IMR-90 (cell line): ENCODE measurements at regions not wholly inside any gene's neighbourhood (a gene's known extent, or its start where the extent isn't known, plus 50 kb on each side); places are given as distances from the start of the nearest gene placed in this dataset.
A peak's percentile ranks its signal among the peaks of the same experiment; 100 is the strongest.

Source experiments
- ATAC-seq: fragments of 200-7000 bp; cut with Tn5 transposase; 2 replicates; pipeline ENCODE4 v1.9.1; 2020; ENCODE audit warnings: low read depth, mild to moderate bottlenecking, moderate library complexity
- BruUV-seq: library from RNA; stranded (reverse); fragments of 400-500 nt; replicated peaks from 2 replicates; lab custom pipeline; 2021; lab: Mats Ljungman, UMichigan
- CTCF ChIA-PET: fragments of 300-600 bp; formaldehyde crosslinking; extraction: SDS; loops from one replicate; lab custom pipeline; 2021; ENCODE audit warnings: antibody characterized with exemption; lab: Yijun Ruan, JAX
- POLR2A ChIA-PET: fragments of 300-600 bp; sonication (Branson Sonifier 250); formaldehyde crosslinking; loops from one replicate; lab custom pipeline; 2022; ENCODE audit warnings: antibody characterized with exemption; ENCODE audit not compliant: unreplicated experiment; lab: Charles Lee
- DNase-seq: peaks from one replicate; pipeline ENCODE4 v3.0.0; 2013
- H2AFZ ChIP-seq: replicated peaks from 2 replicates; pipeline ENCODE3; 2013; ENCODE audit warnings: low read length, mild to moderate bottlenecking; ENCODE audit not compliant: poor library complexity
- H2AK5ac ChIP-seq: 2 replicates; pipeline ENCODE4 v1.6.1; 2013; ENCODE audit warnings: low read depth, low read length, inconsistent platforms
- H2AK9ac ChIP-seq: replicated peaks from 2 replicates; pipeline ENCODE3; 2013; ENCODE audit warnings: mild to moderate bottlenecking, low read depth, low read length, moderate library complexity; ENCODE audit not compliant: poor library complexity
- H2BK120ac ChIP-seq: 2 replicates; pipeline ENCODE4 v1.6.1; 2013; ENCODE audit warnings: low read depth, low read length, inconsistent platforms
- H2BK15ac ChIP-seq: 3 replicates; pipeline ENCODE4 v1.6.1; 2013; ENCODE audit warnings: low read depth, low read length, inconsistent platforms
- H2BK20ac ChIP-seq: 2 replicates; pipeline ENCODE4 v1.6.1; 2013; ENCODE audit warnings: low read depth, mild to moderate bottlenecking, inconsistent platforms, low read length, moderate library complexity
- H2BK5ac ChIP-seq: 2 replicates; pipeline ENCODE4 v1.6.1; 2013; ENCODE audit warnings: mild to moderate bottlenecking, low read depth, low read length, inconsistent platforms; ENCODE audit not compliant: poor library complexity, severe bottlenecking
- H3K14ac ChIP-seq: replicated peaks from 2 replicates; pipeline ENCODE4 v1.6.1; 2013; ENCODE audit warnings: low read depth, low read length, inconsistent platforms
- H3K18ac ChIP-seq: 2 replicates; pipeline ENCODE4 v1.6.1; 2013; ENCODE audit warnings: low read depth, low read length, control low read depth
- H3K23ac ChIP-seq: 2 replicates; pipeline ENCODE4 v1.6.1; 2013; ENCODE audit warnings: low read depth, low read length, inconsistent platforms
- H3K27ac ChIP-seq: 2 replicates; pipeline ENCODE4 v1.5.1; 2013; ENCODE audit warnings: mild to moderate bottlenecking, control low read depth, low read length; ENCODE audit not compliant: insufficient read depth
- H3K27me3 ChIP-seq: 2 replicates; pipeline ENCODE4 v1.6.1; 2013; ENCODE audit warnings: low read length; ENCODE audit not compliant: control insufficient read depth, insufficient read depth
- H3K36me3 ChIP-seq: 2 replicates; pipeline ENCODE4 v1.6.1; 2013; ENCODE audit warnings: low read length, mixed read lengths; ENCODE audit not compliant: control insufficient read depth, insufficient read depth
- H3K4ac ChIP-seq: 2 replicates; pipeline ENCODE4 v1.6.1; 2013; ENCODE audit warnings: low read depth, low read length, inconsistent platforms
- H3K4me1 ChIP-seq: 2 replicates; pipeline ENCODE4 v1.6.1; 2013; ENCODE audit warnings: low read length, mixed read lengths; ENCODE audit not compliant: control insufficient read depth, insufficient read depth
- H3K4me2 ChIP-seq: 2 replicates; pipeline ENCODE4 v1.6.1; 2013; ENCODE audit warnings: low read depth, mild to moderate bottlenecking, control low read depth, low read length, moderate library complexity
- H3K4me3 ChIP-seq: 2 replicates; pipeline ENCODE4 v1.5.1; 2013; ENCODE audit warnings: low read depth, mild to moderate bottlenecking, control low read depth, low read length, moderate library complexity; ENCODE audit not compliant: insufficient read depth
- H3K56ac ChIP-seq: 2 replicates; pipeline ENCODE4 v1.6.1; 2013; ENCODE audit warnings: low read length, inconsistent platforms; ENCODE audit not compliant: insufficient read depth; ENCODE audit errors: extremely low read depth
- H3K79me1 ChIP-seq, 2 experiments: 2 replicates each; pipeline ENCODE4 v1.6.1; 2013; ENCODE audit warnings: low read length in 2 of 2, inconsistent platforms in 1 of 2, low read depth in 1 of 2
- H3K9ac ChIP-seq: 2 replicates; pipeline ENCODE4 v1.6.1; 2013; ENCODE audit warnings: low read depth, low read length, control low read depth
- H3K9me1 ChIP-seq: 2 replicates; pipeline ENCODE4 v1.6.1; 2013; ENCODE audit warnings: low read length, inconsistent platforms; ENCODE audit not compliant: insufficient read depth
- H3K9me3 ChIP-seq: 2 replicates; pipeline ENCODE4 v1.6.1; 2013; ENCODE audit warnings: low read length; ENCODE audit not compliant: control insufficient read depth, insufficient read depth
- H4K20me1 ChIP-seq: 2 replicates; pipeline ENCODE4 v1.6.1; 2013; ENCODE audit warnings: low read length, inconsistent platforms; ENCODE audit not compliant: insufficient read depth
- H4K5ac ChIP-seq: 2 replicates; pipeline ENCODE4 v1.6.1; 2013; ENCODE audit warnings: mild to moderate bottlenecking, low read depth, low read length, control low read depth
- H4K8ac ChIP-seq, 2 experiments: 2 replicates each; pipeline ENCODE4 v1.6.1; 2013; ENCODE audit warnings: low read depth in 2 of 2, low read length in 2 of 2, control low read depth in 1 of 2, inconsistent platforms in 1 of 2
- H4K91ac ChIP-seq: 2 replicates; pipeline ENCODE4 v1.6.1; 2013; ENCODE audit warnings: low read depth, low read length, inconsistent platforms; ENCODE audit not compliant: insufficient read depth
- MAZ ChIP-seq: IDR thresholded peaks from 2 replicates; pipeline ENCODE4 v1.6.1; 2012; ENCODE audit warnings: low read depth, mild to moderate bottlenecking, low read length, improper control_type of control experiment, moderate library complexity, borderline replicate concordance
- RAD21 ChIP-seq: IDR thresholded peaks from 2 replicates; pipeline ENCODE4 v1.6.1; 2012; ENCODE audit warnings: low read length, improper control_type of control experiment
- SMC3 ChIP-seq: fragments of 150-350 bp; IDR thresholded peaks from 2 replicates; pipeline ENCODE4 v1.6.1; 2016; ENCODE audit warnings: low read depth, mild to moderate bottlenecking, antibody characterized with exemption, low read length, moderate library complexity
- WGBS, 2 experiments: methylation state at CpG; one replicate each; pipeline versions ENCODE4 v1.1.5 to v1.1.7; 2013; ENCODE audit warnings: missing lambda C conversion rate in 2 of 2; ENCODE audit not compliant: insufficient read length in 1 of 2; ENCODE audit errors: extremely low coverage in 2 of 2; 5-methylcytosine and 5-hydroxymethylcytosine counted together
- dilution Hi-C: fragments of 300-500 bp; cut with HindIII; formaldehyde crosslinking; loops from one replicate; pipeline ENCODE4 v1.14.3; 2018; ENCODE audit warnings: low sequenced_read_pairs; ENCODE audit not compliant: unreplicated experiment
- in situ Hi-C: fragments of 300-500 bp; cut with MboI; formaldehyde crosslinking; loops from 3 replicates; pipeline ENCODE4 v1.14.3; 2019; ENCODE audit warnings: low sequenced_read_pairs, inconsistent platforms, mixed read lengths
- intact Hi-C: fragments of 100-400 bp; cut with micrococcal nuclease; formaldehyde crosslinking; loops from 2 replicates; pipeline ENCODE4 v1.10.0; 2022
- TF ChIP-seq, protein P1 (sequence below): conservative IDR thresholded peaks from 2 replicates; pipeline ENCODE4 v1.5.1; 2012; ENCODE audit warnings: mild to moderate bottlenecking, low read depth, low read length, improper control_type of control experiment

DNA sequence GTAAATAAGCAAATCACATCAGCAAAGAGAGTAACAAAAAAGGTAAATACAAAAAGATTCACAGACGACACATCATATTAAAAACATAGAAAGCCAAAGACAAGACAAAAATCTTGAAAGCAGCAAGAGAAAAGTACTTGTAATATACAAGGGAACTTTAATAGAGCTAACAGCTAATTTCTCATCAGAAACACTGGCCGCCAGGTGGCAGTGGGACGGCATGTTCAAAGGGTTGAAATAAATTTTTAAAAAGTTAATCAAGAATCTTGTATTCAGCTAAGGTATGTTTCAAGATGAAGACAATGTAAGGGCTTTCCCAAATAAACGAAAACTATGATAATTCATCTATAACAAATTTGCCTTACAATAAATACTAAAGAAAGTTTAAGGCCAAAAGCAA lies 358.1 kb downstream of the LRRIQ3 start:
- no peaks in the 10 kb centered on the region for H3K9me1 ChIP-seq
- no peak overlapping the region for H2BK15ac ChIP-seq
- TF ChIP-seq MAZ: no peak
- peak; percentile 49 for TF ChIP-seq RAD21
- TF ChIP-seq, protein P1, sequence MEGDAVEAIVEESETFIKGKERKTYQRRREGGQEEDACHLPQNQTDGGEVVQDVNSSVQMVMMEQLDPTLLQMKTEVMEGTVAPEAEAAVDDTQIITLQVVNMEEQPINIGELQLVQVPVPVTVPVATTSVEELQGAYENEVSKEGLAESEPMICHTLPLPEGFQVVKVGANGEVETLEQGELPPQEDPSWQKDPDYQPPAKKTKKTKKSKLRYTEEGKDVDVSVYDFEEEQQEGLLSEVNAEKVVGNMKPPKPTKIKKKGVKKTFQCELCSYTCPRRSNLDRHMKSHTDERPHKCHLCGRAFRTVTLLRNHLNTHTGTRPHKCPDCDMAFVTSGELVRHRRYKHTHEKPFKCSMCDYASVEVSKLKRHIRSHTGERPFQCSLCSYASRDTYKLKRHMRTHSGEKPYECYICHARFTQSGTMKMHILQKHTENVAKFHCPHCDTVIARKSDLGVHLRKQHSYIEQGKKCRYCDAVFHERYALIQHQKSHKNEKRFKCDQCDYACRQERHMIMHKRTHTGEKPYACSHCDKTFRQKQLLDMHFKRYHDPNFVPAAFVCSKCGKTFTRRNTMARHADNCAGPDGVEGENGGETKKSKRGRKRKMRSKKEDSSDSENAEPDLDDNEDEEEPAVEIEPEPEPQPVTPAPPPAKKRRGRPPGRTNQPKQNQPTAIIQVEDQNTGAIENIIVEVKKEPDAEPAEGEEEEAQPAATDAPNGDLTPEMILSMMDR: peak; percentile 39
- peak; percentile 49 for TF ChIP-seq SMC3
- no peak for DNase-seq
- no peak overlapping the region for H3K56ac ChIP-seq
- H3K36me3 ChIP-seq: no peaks in the 10 kb centered on the region
- H2BK5ac ChIP-seq: no peak overlapping the region
- H3K27ac ChIP-seq: no peak overlapping the region
- no peaks in the 10 kb centered on the region for H4K20me1 ChIP-seq
- CTCF ChIA-PET: no interaction called here
- in situ Hi-C loops: no loop called here
- dilution Hi-C loops: no loop called here
- H4K5ac ChIP-seq: no peak overlapping the region
- no TSS peak for BruUV-seq
- no peak overlapping the region for H3K18ac ChIP-seq
- H3K4me3 ChIP-seq: no peak overlapping the region
- H3K23ac ChIP-seq: no peak overlapping the region
- no peak overlapping the region for H2AK9ac ChIP-seq
- no peak overlapping the region for H4K91ac ChIP-seq
- no peak overlapping the region for H3K4ac ChIP-seq
- H3K27me3 ChIP-seq: no peaks in the 10 kb centered on the region
- no peak overlapping the region for H2AFZ ChIP-seq
- H2AK5ac ChIP-seq: no peak overlapping the region
- no peak overlapping the region for H2BK120ac ChIP-seq
- POLR2A ChIA-PET: no interaction called here
- intact Hi-C loops: loop anchor here (1.0 to 2.0 kb wide), 3 partner anchors 629 to 849 kb away; no protein-coding TSS in a partner anchor
- no peak overlapping the region for H4K8ac ChIP-seq
- no CpG with 5 or more reads among the region's 4 CpGs for WGBS, 2 experiments
- peaks cover 4% of the 10 kb centered on the region; the same call in 1 of the 2 replicates for H3K9me3 ChIP-seq
- ATAC-seq: no peak
- H3K9ac ChIP-seq: no peak overlapping the region
- H2BK20ac ChIP-seq: no peak overlapping the region
- no peaks in the 10 kb centered on the region for H3K4me1 ChIP-seq
- H3K14ac ChIP-seq: no peak overlapping the region
- H3K79me1 ChIP-seq: no peaks in the 10 kb centered on the region
- H3K4me2 ChIP-seq: no peak overlapping the region
